ENCODE measurements at regions not wholly inside any gene's neighbourhood (a gene's known extent, or its start where the extent isn't known, plus 50 kb on each side); places are given as distances from the start of the nearest gene placed in this dataset.

DNA sequence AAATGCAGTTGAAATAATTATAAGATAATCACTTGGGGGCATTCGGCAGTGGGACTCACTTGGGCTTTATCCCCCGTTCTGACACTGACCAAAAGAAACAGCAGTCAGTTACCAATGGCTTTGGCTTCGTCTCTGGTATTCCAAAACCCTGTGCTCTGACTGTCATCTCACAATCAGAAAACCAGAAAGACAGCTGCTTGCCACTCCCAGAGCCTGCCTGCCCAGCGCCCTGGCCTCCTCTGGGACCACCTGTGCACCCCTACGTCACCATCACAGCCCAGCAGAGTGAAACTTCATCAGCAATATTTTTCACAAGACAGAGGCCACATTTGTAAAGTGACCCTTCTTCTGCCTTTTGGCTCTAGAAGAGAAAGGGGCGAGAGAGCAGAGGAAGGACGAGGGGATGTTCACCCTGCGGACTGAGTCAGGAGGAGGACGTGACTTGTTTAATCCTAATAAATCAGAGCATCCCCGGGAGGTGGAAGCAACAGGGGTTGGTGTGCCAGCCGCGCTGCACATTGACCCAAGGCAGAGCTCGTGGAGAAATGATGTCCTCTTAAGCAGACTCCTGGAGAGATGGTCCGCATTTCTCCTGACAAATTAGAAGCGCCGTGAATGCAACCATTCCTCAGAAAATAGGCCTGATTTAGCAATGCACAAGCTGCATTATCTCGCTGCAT, 397.8 kb upstream of the ZNF507 start:
- no peaks in the 10 kb centered on the region for H3K23me2 ChIP-seq (ENCODE audit: low read depth, low read length)
- no peak for FAIRE-seq
- 81% methylated on average over 17 of the region's 17 CpGs; no CpG with 5 or more reads in 1 of the 2 experiments for WGBS, 2 experiments (ENCODE audit: extremely low coverage in 1 of 2, insufficient coverage in 1 of 2, insufficient read length in 1 of 2, insufficient replicate concordance in 2 of 2, low coverage in 1 of 2, low lambda C conversion rate in 2 of 2, missing lambda C conversion rate in 1 of 2)
- H3K9me3 ChIP-seq (ENCODE audit: insufficient read depth in 2 of 2, low read depth in 1 of 2, low read length in 1 of 2) = no peaks in the 10 kb centered on the region
- H3K23ac ChIP-seq (ENCODE audit: insufficient read length) = no peak overlapping the region
- no peaks in the 10 kb centered on the region for H3K27me3 ChIP-seq (replicated peaks in 1 of 4; ENCODE audit: control insufficient read depth in 3 of 4, extremely low read depth in 1 of 4, insufficient read depth in 3 of 4, low read length in 3 of 4)
- H3K14ac ChIP-seq (ENCODE audit: insufficient read length) = no peak overlapping the region
- H2BK12ac ChIP-seq (ENCODE audit: low read depth, low read length) = no peak overlapping the region
- no peak overlapping the region for H3K27ac ChIP-seq (ENCODE audit: low read depth, low read length)
- POLR2A ChIA-PET (ENCODE audit: partially characterized antibody) = no interaction called here
- H2BK120ac ChIP-seq (replicated peaks; ENCODE audit: low read depth, low read length) = no peak overlapping the region
- no peaks in the 10 kb centered on the region for H3K79me1 ChIP-seq (ENCODE audit: low read depth, low read length)
- H3K4me2 ChIP-seq (ENCODE audit: insufficient read depth in 1 of 2, low read depth in 2 of 2, low read length in 2 of 2) = no peak overlapping the region
- no peaks in the 10 kb centered on the region for H3K4me1 ChIP-seq (replicated peaks in 1 of 4; ENCODE audit: control insufficient read depth in 3 of 4, insufficient read depth in 4 of 4, low read length in 3 of 4)
- no peak overlapping the region for H3K4ac ChIP-seq (replicated peaks; ENCODE audit: insufficient read length, low read depth, low read length)
- no peak overlapping the region for H3K4me3 ChIP-seq (ENCODE audit: extremely low read depth in 1 of 4, insufficient read depth in 2 of 4, low read depth in 3 of 4, low read length in 4 of 4)
- no peak overlapping the region for H4K91ac ChIP-seq (replicated peaks; ENCODE audit: insufficient read length, low read length)
- no peaks in the 10 kb centered on the region for H3K36me3 ChIP-seq (ENCODE audit: control insufficient read depth in 2 of 4, insufficient read depth in 4 of 4, low read length in 3 of 4)
- no peak overlapping the region for H2BK20ac ChIP-seq (ENCODE audit: low read length)
- TF ChIP-seq SUZ12 (IDR thresholded peaks at IDR 0.05; ENCODE audit: low read length) = no peak
- no peak for TF ChIP-seq KDM5A (IDR thresholded peaks at IDR 0.05; ENCODE audit: low read length)
- no peak for TF ChIP-seq RXRA (IDR thresholded peaks at IDR 0.05; ENCODE audit: insufficient read depth, low read depth, low read length)
- no peak for TF ChIP-seq KDM4A (IDR thresholded peaks at IDR 0.05; ENCODE audit: low read depth, low read length, severe bottlenecking)
- TF ChIP-seq, protein P1, sequence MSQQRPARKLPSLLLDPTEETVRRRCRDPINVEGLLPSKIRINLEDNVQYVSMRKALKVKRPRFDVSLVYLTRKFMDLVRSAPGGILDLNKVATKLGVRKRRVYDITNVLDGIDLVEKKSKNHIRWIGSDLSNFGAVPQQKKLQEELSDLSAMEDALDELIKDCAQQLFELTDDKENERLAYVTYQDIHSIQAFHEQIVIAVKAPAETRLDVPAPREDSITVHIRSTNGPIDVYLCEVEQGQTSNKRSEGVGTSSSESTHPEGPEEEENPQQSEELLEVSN (IDR thresholded peaks at IDR 0.05) = no peak
- no peak overlapping the region for H2BK5ac ChIP-seq (ENCODE audit: low read depth, low read length)
- H3K79me2 ChIP-seq (ENCODE audit: control insufficient read depth in 1 of 2, insufficient read depth in 2 of 2, low read length in 2 of 2) = no peaks in the 10 kb centered on the region
- no peak overlapping the region for H4K5ac ChIP-seq (ENCODE audit: insufficient read length, low read depth, low read length)
- DNase-seq (ENCODE audit: low read depth in 1 of 2, low spot score in 2 of 2) = no peak
- H3K18ac ChIP-seq (ENCODE audit: extremely low read depth, low read length) = no peak overlapping the region; the same call in 1 of the 2 replicates
- no peak overlapping the region for H2BK15ac ChIP-seq (ENCODE audit: low read length)
- CTCF ChIA-PET (ENCODE audit: partially characterized antibody) = no interaction called here
- H3K9ac ChIP-seq (replicated peaks in 1 of 4; ENCODE audit: extremely low read depth in 1 of 4, low read depth in 3 of 4, low read length in 3 of 4) = no peak overlapping the region
- H2AFZ ChIP-seq (ENCODE audit: low read length) = no peak overlapping the region
- no peak overlapping the region for H2AK5ac ChIP-seq (ENCODE audit: low read depth, low read length)
- H4K8ac ChIP-seq (ENCODE audit: extremely low read depth, insufficient read depth, low read length) = no peak overlapping the region
- H4K20me1 ChIP-seq (replicated peaks in 1 of 2; ENCODE audit: control insufficient read depth in 1 of 2, insufficient read depth in 2 of 2, low read length in 2 of 2) = no peaks in the 10 kb centered on the region
- H3K56ac ChIP-seq (replicated peaks; ENCODE audit: insufficient read length, low read depth, low read length) = no peak overlapping the region
